WTC11 (cell line): ENCODE measurements at regions not wholly inside any gene's neighbourhood (a gene's known extent, or its start where the extent isn't known, plus 50 kb on each side); places are given as distances from the start of the nearest gene placed in this dataset.

Experiments
- ATAC-seq: fragments of 200-7000 bp; cut with Tn5 transposase; 2 replicates; pipeline ENCODE4 v1.10.0; 2021; ENCODE audit warnings: mild to moderate bottlenecking, moderate library complexity
- CTCF ChIA-PET: fragments of 300-600 bp; sonication (Branson Sonifier 250); formaldehyde crosslinking; loops from one replicate; lab custom pipeline; 2021; ENCODE audit warnings: antibody characterized with exemption; lab: Charles Lee
- POLR2A ChIA-PET: fragments of 350-600 bp; sonication (Branson Sonifier 250); formaldehyde crosslinking; loops from one replicate; lab custom pipeline; 2021; ENCODE audit warnings: antibody characterized with exemption; lab: Charles Lee
- DNase-seq: peaks from one replicate; pipeline ENCODE4 v3.0.0; 2021; ENCODE audit warnings: low spot score
- H3K27ac Mint-ChIP-seq: 2 replicates; pipeline ENCODE4 v1.8.0; 2021; ENCODE audit warnings: mixed read lengths
- H3K27me3 Mint-ChIP-seq: 2 replicates; pipeline ENCODE4 v1.8.0; 2021; ENCODE audit warnings: low read depth, mild to moderate bottlenecking, moderate library complexity, mixed read lengths
- H3K36me3 Mint-ChIP-seq: 2 replicates; pipeline ENCODE4 v1.8.0; 2021; ENCODE audit warnings: mixed read lengths
- H3K4me1 Mint-ChIP-seq: 2 replicates; pipeline ENCODE4 v1.8.0; 2022; ENCODE audit warnings: mixed read lengths
- H3K4me3 Mint-ChIP-seq: 2 replicates; pipeline ENCODE4 v1.8.0; 2021; ENCODE audit warnings: mild to moderate bottlenecking, moderate library complexity, mixed read lengths
- H3K9me3 Mint-ChIP-seq: 2 replicates; pipeline ENCODE4 v1.8.0; 2021; ENCODE audit warnings: mixed read lengths
- CREB1 ChIP-seq: sonication (generic); formaldehyde crosslinking; IDR thresholded peaks from 2 replicates; pipeline ENCODE4 v1.8.0; 2023; ENCODE audit warnings: mild to moderate bottlenecking, missing genetic modification reagents
- FOXP1 ChIP-seq: sonication (generic); formaldehyde crosslinking; IDR thresholded peaks from 2 replicates; pipeline ENCODE4 v1.8.0; 2022; ENCODE audit warnings: missing genetic modification reagents, mild to moderate bottlenecking, moderate library complexity, borderline replicate concordance
- GRHL2 ChIP-seq: fragments of 250-450 bp; sonication (Bioruptor Pico); IDR thresholded peaks from 2 replicates; pipeline ENCODE4 v1.8.0; 2022; ENCODE audit warnings: mild to moderate bottlenecking, moderate library complexity; ENCODE audit not compliant: insufficient replicate concordance, severe bottlenecking
- IRF2 ChIP-seq: sonication (generic); formaldehyde crosslinking; IDR thresholded peaks from 2 replicates; pipeline ENCODE4 v1.8.0; 2022; ENCODE audit warnings: low read depth, missing genetic modification reagents, borderline replicate concordance
- NFATC4 ChIP-seq: fragments of 250-450 bp; sonication (Bioruptor Pico); IDR thresholded peaks from 2 replicates; pipeline ENCODE4 v1.9.0; 2021; ENCODE audit warnings: mild to moderate bottlenecking
- NR1H2 ChIP-seq: sonication (generic); formaldehyde crosslinking; IDR thresholded peaks from 2 replicates; pipeline ENCODE4 v1.9.0; 2021; ENCODE audit warnings: mild to moderate bottlenecking, moderate library complexity, missing genetic modification reagents
- ZNF121 ChIP-seq: sonication (generic); formaldehyde crosslinking; IDR thresholded peaks from 2 replicates; pipeline ENCODE4 v1.8.0; 2023; ENCODE audit warnings: missing genetic modification reagents
- ZNF232 ChIP-seq: sonication (generic); formaldehyde crosslinking; IDR thresholded peaks from 2 replicates; pipeline ENCODE4 v1.8.0; 2022; ENCODE audit warnings: mild to moderate bottlenecking, missing genetic modification reagents
- TF ChIP-seq, protein P1 (sequence below): sonication (generic); formaldehyde crosslinking; IDR thresholded peaks from 2 replicates; pipeline ENCODE4 v1.8.0; 2023; ENCODE audit warnings: mild to moderate bottlenecking, missing genetic modification reagents
- TF ChIP-seq, protein P2 (sequence below): sonication (generic); formaldehyde crosslinking; IDR thresholded peaks from 2 replicates; pipeline ENCODE4 v1.8.0; 2022; ENCODE audit warnings: mild to moderate bottlenecking, missing genetic modification reagents
- TF ChIP-seq, protein P3 (sequence below): fragments of 200-600 bp; IDR thresholded peaks from 2 replicates; pipeline ENCODE4 v1.8.0; 2022; ENCODE audit warnings: antibody characterized with exemption
- TF ChIP-seq, protein P4 (sequence below): sonication (generic); formaldehyde crosslinking; IDR thresholded peaks from 2 replicates; pipeline ENCODE4 v1.8.1; 2022; ENCODE audit warnings: missing genetic modification reagents, borderline replicate concordance
- TF ChIP-seq, protein P5 (sequence below): sonication (generic); formaldehyde crosslinking; IDR thresholded peaks from 2 replicates; pipeline ENCODE4 v1.8.0; 2022; ENCODE audit warnings: mild to moderate bottlenecking, missing genetic modification reagents
- TF ChIP-seq, protein P6 (sequence below): sonication (generic); formaldehyde crosslinking; IDR thresholded peaks from 2 replicates; pipeline ENCODE4 v1.8.1; 2023; ENCODE audit warnings: mild to moderate bottlenecking, missing genetic modification reagents, moderate library complexity
- TF ChIP-seq, protein P7 (sequence below): fragments of 250-450 bp; sonication (Bioruptor Pico); IDR thresholded peaks from 2 replicates; pipeline ENCODE4 v1.8.0; 2021; ENCODE audit warnings: mild to moderate bottlenecking
- TF ChIP-seq, protein P8 (sequence below): sonication (generic); formaldehyde crosslinking; IDR thresholded peaks from 2 replicates; pipeline ENCODE4 v1.8.1; 2023; ENCODE audit warnings: mild to moderate bottlenecking, missing genetic modification reagents
- TF ChIP-seq, protein P9 (sequence below): sonication (generic); formaldehyde crosslinking; IDR thresholded peaks from 2 replicates; pipeline ENCODE4 v1.8.1; 2022; ENCODE audit warnings: low read depth, mild to moderate bottlenecking, moderate library complexity, missing genetic modification reagents, borderline replicate concordance
- TF ChIP-seq, protein P10 (sequence below): fragments of 250-450 bp; sonication (Bioruptor Pico); IDR thresholded peaks from 2 replicates; pipeline ENCODE4 v1.9.0; 2021; ENCODE audit warnings: mild to moderate bottlenecking

DNA sequence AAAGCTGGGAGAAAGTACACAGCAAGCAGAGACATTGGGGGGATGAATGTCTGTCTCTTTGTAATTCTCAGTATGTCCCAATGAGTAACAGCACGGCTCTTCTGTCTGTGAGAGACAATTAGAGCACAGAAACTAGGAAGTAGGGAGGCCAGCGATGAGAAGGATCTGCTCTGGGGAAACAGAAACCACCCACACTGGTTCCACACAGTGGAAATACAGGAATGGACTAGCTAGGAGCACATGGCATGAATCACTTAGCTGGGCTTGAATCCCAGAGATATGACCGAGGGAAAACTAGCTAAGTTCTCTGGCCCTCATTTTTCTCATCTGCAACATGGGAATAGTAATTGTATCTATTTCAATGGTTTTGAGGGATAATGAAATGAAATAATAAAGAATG is 895.9 kb downstream of the TLE4 start (continued):
- TF ChIP-seq, protein P1, sequence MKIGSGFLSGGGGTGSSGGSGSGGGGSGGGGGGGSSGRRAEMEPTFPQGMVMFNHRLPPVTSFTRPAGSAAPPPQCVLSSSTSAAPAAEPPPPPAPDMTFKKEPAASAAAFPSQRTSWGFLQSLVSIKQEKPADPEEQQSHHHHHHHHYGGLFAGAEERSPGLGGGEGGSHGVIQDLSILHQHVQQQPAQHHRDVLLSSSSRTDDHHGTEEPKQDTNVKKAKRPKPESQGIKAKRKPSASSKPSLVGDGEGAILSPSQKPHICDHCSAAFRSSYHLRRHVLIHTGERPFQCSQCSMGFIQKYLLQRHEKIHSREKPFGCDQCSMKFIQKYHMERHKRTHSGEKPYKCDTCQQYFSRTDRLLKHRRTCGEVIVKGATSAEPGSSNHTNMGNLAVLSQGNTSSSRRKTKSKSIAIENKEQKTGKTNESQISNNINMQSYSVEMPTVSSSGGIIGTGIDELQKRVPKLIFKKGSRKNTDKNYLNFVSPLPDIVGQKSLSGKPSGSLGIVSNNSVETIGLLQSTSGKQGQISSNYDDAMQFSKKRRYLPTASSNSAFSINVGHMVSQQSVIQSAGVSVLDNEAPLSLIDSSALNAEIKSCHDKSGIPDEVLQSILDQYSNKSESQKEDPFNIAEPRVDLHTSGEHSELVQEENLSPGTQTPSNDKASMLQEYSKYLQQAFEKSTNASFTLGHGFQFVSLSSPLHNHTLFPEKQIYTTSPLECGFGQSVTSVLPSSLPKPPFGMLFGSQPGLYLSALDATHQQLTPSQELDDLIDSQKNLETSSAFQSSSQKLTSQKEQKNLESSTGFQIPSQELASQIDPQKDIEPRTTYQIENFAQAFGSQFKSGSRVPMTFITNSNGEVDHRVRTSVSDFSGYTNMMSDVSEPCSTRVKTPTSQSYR (CRISPR knock-in tag) = no peak
- no peak for TF ChIP-seq ZNF232 (CRISPR knock-in tag)
- no peak for TF ChIP-seq NR1H2 (CRISPR knock-in tag)
- TF ChIP-seq, protein P2, sequence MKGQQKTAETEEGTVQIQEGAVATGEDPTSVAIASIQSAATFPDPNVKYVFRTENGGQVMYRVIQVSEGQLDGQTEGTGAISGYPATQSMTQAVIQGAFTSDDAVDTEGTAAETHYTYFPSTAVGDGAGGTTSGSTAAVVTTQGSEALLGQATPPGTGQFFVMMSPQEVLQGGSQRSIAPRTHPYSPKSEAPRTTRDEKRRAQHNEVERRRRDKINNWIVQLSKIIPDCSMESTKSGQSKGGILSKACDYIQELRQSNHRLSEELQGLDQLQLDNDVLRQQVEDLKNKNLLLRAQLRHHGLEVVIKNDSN (CRISPR knock-in tag) = no peak
- TF ChIP-seq, protein P3, sequence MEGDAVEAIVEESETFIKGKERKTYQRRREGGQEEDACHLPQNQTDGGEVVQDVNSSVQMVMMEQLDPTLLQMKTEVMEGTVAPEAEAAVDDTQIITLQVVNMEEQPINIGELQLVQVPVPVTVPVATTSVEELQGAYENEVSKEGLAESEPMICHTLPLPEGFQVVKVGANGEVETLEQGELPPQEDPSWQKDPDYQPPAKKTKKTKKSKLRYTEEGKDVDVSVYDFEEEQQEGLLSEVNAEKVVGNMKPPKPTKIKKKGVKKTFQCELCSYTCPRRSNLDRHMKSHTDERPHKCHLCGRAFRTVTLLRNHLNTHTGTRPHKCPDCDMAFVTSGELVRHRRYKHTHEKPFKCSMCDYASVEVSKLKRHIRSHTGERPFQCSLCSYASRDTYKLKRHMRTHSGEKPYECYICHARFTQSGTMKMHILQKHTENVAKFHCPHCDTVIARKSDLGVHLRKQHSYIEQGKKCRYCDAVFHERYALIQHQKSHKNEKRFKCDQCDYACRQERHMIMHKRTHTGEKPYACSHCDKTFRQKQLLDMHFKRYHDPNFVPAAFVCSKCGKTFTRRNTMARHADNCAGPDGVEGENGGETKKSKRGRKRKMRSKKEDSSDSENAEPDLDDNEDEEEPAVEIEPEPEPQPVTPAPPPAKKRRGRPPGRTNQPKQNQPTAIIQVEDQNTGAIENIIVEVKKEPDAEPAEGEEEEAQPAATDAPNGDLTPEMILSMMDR = no peak
- TF ChIP-seq IRF2 (CRISPR knock-in tag) = no peak

DNA sequence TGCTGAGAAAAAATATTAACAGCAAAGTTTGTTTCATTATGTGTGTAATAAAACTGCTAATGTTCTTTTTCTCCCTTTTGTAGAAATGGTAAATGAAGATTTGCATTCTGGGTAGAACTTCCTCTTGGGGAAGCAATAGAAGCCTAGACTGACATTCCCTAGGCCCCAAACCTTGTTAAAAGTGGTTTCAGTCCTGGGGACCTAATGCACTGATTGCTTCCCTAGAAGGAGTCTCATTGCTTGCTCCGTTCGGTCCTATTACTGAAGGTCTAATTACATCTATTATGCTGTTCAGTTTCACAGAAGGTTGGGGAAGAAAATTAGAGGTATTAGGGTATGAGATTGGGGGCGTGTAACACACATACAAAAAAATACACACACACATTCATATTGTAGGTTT is 893.8 kb downstream of the TLE4 start:
- peaks cover 9% of the 10 kb centered on the region for H3K4me1 Mint-ChIP-seq
- H3K27me3 Mint-ChIP-seq = no peaks in the 10 kb centered on the region
- DNase-seq = no peak
- POLR2A ChIA-PET = no interaction called here
- CTCF ChIA-PET = no interaction called here
- no peak for ATAC-seq
- H3K4me3 Mint-ChIP-seq = no peak overlapping the region
- H3K36me3 Mint-ChIP-seq = peaks cover 15% of the 10 kb centered on the region
- H3K9me3 Mint-ChIP-seq = peaks cover 28% of the 10 kb centered on the region
- H3K27ac Mint-ChIP-seq = no peak overlapping the region
- TF ChIP-seq, protein P4, sequence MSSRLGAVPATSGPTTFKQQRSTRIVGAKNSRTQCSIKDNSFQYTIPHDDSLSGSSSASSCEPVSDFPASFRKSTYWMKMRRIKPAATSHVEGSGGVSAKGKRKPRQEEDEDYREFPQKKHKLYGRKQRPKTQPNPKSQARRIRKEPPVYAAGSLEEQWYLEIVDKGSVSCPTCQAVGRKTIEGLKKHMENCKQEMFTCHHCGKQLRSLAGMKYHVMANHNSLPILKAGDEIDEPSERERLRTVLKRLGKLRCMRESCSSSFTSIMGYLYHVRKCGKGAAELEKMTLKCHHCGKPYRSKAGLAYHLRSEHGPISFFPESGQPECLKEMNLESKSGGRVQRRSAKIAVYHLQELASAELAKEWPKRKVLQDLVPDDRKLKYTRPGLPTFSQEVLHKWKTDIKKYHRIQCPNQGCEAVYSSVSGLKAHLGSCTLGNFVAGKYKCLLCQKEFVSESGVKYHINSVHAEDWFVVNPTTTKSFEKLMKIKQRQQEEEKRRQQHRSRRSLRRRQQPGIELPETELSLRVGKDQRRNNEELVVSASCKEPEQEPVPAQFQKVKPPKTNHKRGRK (CRISPR knock-in tag) = no peak
- TF ChIP-seq CREB1 (CRISPR knock-in tag) = no peak
- TF ChIP-seq FOXP1 (CRISPR knock-in tag) = no peak
- TF ChIP-seq, protein P5, sequence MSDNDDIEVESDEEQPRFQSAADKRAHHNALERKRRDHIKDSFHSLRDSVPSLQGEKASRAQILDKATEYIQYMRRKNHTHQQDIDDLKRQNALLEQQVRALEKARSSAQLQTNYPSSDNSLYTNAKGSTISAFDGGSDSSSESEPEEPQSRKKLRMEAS = no peak
- TF ChIP-seq ZNF121 (CRISPR knock-in tag) = no peak
- TF ChIP-seq, protein P1 (CRISPR knock-in tag) = no peak
- TF ChIP-seq, protein P6, sequence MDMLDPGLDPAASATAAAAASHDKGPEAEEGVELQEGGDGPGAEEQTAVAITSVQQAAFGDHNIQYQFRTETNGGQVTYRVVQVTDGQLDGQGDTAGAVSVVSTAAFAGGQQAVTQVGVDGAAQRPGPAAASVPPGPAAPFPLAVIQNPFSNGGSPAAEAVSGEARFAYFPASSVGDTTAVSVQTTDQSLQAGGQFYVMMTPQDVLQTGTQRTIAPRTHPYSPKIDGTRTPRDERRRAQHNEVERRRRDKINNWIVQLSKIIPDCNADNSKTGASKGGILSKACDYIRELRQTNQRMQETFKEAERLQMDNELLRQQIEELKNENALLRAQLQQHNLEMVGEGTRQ (CRISPR knock-in tag) = no peak
- TF ChIP-seq, protein P7, sequence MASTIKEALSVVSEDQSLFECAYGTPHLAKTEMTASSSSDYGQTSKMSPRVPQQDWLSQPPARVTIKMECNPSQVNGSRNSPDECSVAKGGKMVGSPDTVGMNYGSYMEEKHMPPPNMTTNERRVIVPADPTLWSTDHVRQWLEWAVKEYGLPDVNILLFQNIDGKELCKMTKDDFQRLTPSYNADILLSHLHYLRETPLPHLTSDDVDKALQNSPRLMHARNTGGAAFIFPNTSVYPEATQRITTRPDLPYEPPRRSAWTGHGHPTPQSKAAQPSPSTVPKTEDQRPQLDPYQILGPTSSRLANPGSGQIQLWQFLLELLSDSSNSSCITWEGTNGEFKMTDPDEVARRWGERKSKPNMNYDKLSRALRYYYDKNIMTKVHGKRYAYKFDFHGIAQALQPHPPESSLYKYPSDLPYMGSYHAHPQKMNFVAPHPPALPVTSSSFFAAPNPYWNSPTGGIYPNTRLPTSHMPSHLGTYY (CRISPR knock-in tag) = no peak
- TF ChIP-seq NFATC4 (CRISPR knock-in tag) = no peak
- TF ChIP-seq, protein P8, sequence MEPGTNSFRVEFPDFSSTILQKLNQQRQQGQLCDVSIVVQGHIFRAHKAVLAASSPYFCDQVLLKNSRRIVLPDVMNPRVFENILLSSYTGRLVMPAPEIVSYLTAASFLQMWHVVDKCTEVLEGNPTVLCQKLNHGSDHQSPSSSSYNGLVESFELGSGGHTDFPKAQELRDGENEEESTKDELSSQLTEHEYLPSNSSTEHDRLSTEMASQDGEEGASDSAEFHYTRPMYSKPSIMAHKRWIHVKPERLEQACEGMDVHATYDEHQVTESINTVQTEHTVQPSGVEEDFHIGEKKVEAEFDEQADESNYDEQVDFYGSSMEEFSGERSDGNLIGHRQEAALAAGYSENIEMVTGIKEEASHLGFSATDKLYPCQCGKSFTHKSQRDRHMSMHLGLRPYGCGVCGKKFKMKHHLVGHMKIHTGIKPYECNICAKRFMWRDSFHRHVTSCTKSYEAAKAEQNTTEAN (CRISPR knock-in tag) = no peak
- TF ChIP-seq GRHL2 (CRISPR knock-in tag) = no peak
- TF ChIP-seq, protein P9, sequence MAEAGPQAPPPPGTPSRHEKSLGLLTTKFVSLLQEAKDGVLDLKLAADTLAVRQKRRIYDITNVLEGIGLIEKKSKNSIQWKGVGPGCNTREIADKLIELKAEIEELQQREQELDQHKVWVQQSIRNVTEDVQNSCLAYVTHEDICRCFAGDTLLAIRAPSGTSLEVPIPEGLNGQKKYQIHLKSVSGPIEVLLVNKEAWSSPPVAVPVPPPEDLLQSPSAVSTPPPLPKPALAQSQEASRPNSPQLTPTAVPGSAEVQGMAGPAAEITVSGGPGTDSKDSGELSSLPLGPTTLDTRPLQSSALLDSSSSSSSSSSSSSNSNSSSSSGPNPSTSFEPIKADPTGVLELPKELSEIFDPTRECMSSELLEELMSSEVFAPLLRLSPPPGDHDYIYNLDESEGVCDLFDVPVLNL = no peak
- TF ChIP-seq, protein P10, sequence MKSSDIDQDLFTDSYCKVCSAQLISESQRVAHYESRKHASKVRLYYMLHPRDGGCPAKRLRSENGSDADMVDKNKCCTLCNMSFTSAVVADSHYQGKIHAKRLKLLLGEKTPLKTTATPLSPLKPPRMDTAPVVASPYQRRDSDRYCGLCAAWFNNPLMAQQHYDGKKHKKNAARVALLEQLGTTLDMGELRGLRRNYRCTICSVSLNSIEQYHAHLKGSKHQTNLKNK (CRISPR knock-in tag) = no peak
- no peak for TF ChIP-seq IRF2 (CRISPR knock-in tag)
